SKM-1 treated with dmso at 0.1 percent for 144 hours (cell line): ENCODE measurements at regions not wholly inside any gene's neighbourhood (a gene's known extent, or its start where the extent isn't known, plus 50 kb on each side); places are given as distances from the start of the nearest gene placed in this dataset.
A peak's percentile ranks its signal among the peaks of the same experiment; 100 is the strongest.
"Not testable (repeated sequence)": the region's sequence is repeated elsewhere in the genome, so short reads cannot be mapped to it uniquely, and the experiment has no call there.

ENCODE experiments used
- DNase-seq: peaks from one replicate; lab custom pipeline; 2025; ENCODE audit not compliant: unreplicated experiment; lab: John Stamatoyannopoulos, UW

- DNase-seq = no peak
Observed at GRCh38 chr5:36462295-36463021, 143.9 kb upstream of the SLC1A3 start.

- not testable (repeated sequence) for DNase-seq
Observed at GRCh38 chr5:36475942-36476341, 130.5 kb upstream of the SLC1A3 start.

GRCh38 chr5:36478646-36479317 is 127.6 kb upstream of the SLC1A3 start:
- no peak for DNase-seq

DNA sequence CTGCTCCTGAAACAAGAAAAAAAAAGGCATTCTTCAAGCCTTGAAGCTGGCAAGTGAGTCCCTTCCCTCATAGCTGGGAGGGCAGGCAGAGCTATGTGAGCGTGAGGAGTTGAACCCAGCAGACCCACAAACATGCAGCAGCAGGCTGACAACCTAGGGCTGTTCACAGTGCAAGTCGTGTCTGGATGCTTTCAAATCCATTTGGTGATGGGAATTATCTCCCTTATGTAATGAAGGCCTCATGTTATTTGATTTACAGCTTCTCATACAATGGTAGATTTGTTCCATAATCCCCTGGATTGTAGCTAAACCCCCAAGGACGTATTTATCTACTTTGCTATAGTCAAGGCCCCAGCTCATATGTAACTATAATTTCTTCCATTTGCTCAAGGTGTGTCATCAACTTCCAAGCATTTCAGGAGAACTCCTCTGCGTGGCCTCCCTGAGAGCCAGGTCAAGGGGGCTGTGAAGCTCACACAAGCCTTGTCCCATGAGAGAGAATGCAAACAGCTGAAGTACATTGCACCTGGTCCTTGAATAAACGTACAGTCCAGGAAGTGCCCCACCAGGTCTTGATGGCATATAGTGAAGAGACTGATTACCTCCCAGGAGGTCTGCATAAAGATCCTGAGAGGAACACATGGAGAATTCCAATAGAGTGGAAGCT is 124.8 kb upstream of the SLC1A3 start:
- DNase-seq = no peak

DNA sequence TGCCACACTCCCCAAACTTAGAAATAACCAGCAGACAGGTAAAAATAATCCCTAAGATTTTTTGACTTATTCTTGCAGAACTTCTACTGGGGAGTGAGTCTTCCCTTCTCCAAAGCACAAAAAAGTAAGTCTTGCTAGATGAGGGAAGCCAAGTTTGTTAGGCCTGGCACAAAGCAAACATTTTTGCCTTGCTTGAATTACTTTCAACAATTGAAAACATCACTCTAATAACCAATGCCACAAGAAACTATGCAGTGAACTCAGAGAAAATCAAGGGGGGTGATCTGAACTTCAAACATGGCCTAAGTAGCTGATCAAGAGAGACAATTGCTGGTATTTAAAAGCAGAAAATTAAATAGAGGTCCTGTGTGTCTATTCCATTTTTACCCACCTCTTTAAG is 123.6 kb upstream of the SLC1A3 start:
- DNase-seq = no peak

- no peak for DNase-seq
Observed at GRCh38 chr5:36489505-36489904, 116.9 kb upstream of the SLC1A3 start.

DNA sequence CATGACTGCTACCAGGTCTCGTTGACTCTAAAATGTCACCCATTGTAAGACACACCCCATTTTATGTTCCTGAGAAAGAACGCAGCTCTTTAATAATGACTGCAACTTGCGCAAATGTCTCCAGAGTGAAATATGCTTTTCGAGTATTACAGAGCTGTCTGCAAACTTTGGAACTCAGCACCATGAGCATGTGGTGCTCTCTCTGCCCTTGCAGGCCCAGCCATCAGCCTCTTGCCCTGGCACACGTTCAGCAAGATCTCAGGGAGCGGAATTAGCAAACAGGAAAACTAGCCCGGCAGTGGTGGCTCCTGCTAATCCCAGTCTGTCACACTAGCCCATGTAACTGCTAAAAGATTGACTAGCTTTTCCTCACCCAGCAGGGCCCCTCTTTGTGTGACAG is 114.5 kb upstream of the SLC1A3 start:
- DNase-seq = no peak

DNA sequence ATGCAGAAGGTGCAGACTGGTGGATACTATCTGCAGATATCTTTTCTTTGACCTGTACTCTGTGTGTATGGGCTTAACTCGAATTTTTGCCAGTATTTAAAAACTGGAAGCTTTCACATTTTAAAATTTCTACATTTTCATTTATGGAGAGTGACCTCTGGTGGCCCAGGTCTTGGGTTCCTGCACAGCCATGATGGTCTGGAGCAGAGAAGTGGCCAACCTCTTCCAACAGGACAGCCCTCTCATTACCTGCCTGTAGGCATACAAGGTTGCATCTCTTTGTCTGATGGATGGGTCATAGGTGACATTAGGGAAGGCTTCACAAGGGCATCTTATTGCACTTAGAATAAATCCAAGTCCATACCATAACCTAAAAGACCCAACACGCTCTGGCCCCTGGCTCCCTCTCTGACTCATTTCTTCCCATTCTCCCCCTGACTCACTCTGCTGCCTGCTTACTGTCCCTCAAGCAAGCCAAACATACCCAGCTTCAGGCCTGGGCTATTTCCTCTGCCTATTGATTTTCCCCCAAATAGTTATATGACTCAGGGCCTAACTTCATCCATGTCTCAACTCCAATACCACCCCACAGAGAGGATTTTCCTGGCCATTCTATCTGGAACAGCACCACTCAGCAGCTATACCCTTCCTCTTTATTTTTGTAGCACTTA is 113.3 kb upstream of the SLC1A3 start:
- no peak for DNase-seq

DNA sequence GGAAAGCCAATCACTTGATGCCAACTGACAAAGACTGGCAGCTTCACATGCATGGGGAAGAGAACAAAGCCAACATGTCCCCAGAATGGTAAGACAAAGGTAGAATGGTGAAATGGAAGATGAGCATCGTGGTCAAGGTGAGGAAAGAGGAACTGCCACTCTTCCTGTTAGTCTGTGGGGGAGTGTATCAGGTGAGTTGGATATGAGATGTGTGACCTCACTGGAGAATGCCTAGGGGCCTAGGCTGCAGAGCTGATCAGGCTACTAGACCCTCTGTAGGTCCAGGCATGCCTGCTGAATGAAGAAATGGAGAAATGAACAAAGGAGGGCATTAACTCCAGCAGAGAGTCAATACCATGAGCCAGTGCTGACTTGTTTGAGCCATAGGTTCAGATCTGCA is 112.4 kb upstream of the SLC1A3 start:
- DNase-seq = no peak

GRCh38 chr5:36494841-36495601 is 111.4 kb upstream of the SLC1A3 start:
- no peak for DNase-seq

DNA sequence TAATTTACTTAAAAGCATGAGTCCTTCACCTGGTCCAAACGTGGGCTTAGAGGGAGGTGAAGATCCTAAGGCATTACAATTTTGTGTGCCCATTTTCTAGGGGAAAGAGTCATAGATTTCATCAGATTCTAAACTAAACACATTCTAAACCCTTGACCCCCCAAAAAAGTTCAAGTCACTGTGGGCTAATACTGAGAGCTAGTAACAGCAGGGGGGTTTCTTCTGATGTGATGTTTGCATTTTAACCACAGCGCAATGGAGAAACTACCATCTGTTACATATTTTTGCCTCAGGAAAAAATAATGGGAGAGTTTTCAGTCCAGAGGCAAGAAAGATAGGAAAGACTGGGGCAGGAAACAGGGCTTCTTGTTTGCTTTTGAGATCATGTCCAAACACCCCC is 110.8 kb upstream of the SLC1A3 start:
- DNase-seq = no peak

DNA sequence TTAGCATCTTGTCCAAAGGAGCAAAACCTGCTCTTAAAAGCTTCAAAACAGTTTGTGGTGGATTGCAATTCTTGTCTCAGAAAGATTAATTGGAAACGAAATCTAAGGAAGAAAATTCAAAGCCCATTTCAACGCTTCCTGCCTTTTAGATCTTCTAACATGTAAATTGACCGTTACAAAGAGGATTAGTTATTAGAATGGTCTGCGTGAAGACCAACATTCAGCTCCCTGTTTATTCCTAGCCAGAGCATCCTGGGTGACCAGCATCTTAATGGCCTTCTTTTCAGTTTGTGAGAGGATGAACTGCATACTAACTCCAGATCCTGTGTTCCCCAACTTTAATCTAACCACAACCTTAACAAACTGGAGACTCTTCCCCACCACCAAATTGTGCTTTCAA is 109.9 kb upstream of the SLC1A3 start:
- no peak for DNase-seq

GRCh38 chr5:36502608-36503007 is 103.8 kb upstream of the SLC1A3 start:
- DNase-seq = no peak

DNA sequence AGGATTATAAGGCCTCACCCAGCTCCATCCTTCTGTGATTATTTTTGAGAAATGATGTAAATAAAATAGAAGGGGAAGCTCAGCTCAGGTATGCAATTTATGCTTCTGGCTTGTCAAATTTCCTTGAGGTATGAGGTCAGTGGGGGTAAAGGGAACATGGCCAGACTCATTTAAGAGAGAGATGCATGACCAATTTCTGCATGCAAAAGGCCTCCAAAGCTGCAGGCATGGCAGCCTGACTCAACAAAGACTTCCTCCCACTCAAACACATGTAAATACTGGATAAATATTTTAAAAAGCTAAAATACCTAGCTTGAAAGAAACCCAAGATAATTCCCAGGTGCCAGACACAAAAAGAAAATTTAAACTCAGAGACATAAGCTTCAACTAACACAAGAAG is 101.4 kb upstream of the SLC1A3 start:
- DNase-seq = no peak

- DNase-seq = peak; percentile 63
Observed at GRCh38 chr5:36507332-36507952, 99.0 kb upstream of the SLC1A3 start.

- DNase-seq = not testable (repeated sequence)
Observed at GRCh38 chr5:36508331-36508730, 98.1 kb upstream of the SLC1A3 start.

- not testable (repeated sequence) for DNase-seq
Observed at GRCh38 chr5:36513647-36514046, 92.8 kb upstream of the SLC1A3 start.

- DNase-seq = no peak
Observed at GRCh38 chr5:36519881-36520280, 86.5 kb upstream of the SLC1A3 start.

DNA sequence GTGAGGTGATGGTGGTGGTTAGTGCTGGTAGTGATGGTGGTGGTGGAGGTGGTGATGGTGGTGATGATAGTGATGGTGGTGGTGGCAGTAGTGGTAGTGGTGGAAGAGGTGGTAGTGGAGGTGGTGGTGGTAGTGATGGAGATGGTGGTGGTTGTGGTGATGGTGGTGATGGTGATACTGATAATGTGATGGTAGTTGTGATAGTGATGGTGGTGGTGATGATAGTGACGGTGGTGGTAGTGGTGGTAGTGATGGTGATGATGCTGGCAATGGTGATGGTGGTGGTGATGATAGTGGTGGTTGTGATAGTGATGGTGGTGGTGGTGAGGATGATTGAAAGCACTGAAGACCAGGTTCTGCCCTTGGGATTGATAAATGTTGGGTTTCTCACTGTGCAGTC is 85.2 kb upstream of the SLC1A3 start:
- DNase-seq = no peak
